NCI-H524 (cell line): ENCODE measurements at regions not wholly inside any gene's neighbourhood (a gene's known extent, or its start where the extent isn't known, plus 50 kb on each side); places are given as distances from the start of the nearest gene placed in this dataset.

Experiments used
- DNase-seq, 2 experiments: peaks; one replicate each; lab custom pipeline; 2025; lab: John Stamatoyannopoulos, UW

- no peak for DNase-seq
Observed at GRCh38 chr2:9156483-9156882, 50.1 kb upstream of the ASAP2 start.

GRCh38 chr2:9154061-9154460 lies 52.6 kb upstream of the ASAP2 start:
- no peak for DNase-seq

DNA sequence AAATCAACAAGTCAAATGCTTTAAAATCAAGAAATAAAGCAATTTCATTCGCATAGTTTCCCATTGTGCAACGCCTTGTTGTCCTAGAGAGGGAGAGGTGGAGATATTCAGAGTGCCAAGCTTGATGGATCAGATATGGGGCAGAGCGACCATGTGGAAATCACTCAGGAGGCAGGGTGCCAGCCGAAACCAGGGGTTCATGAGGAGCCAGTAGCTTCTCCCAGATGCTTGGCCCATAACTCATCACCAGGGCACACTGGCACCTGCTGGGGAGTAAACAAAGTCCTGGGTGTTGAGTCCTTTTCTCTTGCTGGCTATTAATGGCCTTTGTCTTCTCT lies 53.0 kb upstream of the ASAP2 start:
- DNase-seq: no peak

DNA sequence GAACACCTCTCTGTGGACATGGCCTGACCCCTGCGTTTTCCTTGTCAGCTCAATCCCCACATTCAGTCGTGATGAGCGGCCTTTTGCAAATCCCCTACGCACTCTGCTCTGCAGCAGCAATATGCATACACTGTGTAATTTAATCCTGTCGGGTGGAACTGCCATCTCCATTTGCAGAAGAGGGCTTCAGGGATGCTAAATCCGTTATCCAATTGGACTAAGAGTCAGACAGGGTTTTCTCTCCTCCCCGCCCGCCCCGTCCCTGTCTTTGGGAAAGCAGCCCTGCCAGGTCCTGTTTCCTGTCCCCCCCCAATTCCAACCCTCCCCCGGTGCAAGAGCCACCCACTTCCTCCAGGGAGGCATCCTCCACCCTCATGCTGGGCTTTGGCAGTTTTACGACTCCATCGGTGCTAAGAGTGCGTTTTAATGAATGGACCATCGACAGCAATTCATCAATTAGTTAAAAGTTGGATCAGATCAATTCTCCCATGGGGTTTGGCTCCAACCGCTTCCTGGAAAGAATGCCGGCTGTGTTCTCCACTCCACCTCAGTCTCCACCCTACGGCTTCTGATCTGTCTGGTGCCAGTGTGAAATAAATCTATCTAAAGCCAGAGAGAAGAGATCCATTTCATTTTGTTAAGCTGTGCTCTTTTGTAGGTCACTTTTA lies 53.5 kb upstream of the ASAP2 start:
- DNase-seq: peak; percentile 74 to 89

- DNase-seq: no peak
Observed at GRCh38 chr2:9150906-9151305, 55.7 kb upstream of the ASAP2 start.

DNA sequence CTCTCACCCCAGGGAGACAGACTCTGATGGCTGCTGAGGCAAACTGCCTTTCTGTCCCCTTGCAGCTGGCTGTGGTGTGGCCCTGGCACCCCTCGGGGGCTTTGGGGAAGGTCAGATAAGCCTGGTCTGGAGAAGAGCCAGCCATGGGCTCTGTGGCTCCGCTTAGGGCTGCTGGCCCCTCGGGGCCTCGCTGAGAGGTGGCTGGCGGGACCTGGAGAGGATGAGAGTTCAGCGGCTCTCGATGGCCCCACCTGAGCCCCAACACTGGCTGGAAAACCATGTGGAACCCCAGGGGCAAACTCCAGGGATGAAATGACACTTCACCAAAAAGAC lies 56.1 kb upstream of the ASAP2 start:
- no peak for DNase-seq

DNA sequence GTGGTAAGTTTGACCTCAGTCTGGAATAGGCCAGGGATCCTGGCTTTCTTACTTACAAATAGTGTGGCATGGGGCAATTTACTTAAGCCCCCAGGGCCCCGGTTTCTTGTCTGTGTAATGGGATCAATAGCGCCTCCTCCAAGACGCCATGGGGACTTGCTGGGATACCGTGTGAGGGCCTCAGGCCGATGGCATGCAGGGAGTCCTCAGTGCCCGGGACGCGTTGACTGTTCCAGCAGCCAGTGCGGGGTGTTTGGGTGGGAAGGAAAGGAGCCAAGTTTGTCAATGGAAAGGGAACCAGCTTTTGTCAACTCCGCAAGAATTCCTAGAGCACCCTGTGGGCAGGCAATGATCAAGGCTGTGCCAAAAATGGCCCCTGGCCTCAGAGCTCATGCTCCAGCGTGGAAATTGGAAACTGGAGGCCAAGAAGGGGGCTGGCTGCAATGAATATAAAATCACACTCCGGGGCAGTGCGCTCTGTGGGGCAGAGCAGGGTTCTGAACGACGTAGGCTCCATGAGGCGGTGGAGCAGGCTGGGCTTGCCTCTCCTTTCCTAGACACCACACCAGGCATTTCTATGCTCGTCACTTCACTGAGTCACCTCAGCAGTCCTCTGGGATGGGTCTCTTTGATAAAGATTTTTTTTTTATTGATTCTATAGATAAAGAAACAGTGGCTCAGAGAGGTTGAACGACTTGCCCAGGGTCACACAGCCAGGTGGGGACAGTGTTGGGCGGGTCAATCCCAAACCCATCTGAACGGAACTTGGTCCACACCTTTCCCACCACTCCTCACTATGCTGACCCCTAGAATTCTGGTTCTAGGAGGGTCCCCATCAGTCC lies 56.7 kb upstream of the ASAP2 start:
- DNase-seq: no peak

DNA sequence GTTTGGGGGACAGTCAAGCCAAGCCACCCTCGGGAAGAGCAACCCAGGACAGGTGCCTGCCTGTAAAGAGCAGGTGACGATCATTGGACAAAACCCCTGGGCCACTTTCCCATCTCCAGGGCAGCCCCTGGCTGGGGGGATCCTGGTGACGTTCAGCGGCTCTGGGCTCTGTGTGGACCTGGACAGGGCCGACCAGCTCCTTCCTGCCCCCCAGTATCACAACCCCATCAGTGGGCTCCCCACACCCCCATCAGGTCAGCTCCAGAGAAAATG lies 57.3 kb upstream of the ASAP2 start:
- DNase-seq: no peak

DNA sequence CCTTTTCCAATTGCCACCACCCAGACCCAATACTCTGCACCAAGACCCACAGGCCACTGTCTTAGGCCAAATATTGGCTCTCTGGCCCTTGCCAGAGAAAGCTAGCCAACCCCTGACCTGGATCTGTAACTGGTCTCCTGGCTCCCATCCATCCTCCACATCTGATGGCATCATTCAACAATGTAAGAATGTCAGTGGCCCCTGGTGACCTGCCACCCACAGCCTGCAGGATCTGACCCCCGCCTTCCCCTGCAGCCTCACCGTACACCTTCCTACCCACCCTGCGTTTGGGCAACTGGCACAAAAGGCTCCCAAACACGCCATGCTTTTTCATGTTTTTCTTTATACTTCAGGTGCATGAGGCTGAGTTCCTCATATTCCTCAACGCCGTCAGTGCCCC lies 60.0 kb upstream of the ASAP2 start:
- DNase-seq: no peak

- DNase-seq: no peak
Observed at GRCh38 chr2:9145752-9146430, 60.7 kb upstream of the ASAP2 start.

DNA sequence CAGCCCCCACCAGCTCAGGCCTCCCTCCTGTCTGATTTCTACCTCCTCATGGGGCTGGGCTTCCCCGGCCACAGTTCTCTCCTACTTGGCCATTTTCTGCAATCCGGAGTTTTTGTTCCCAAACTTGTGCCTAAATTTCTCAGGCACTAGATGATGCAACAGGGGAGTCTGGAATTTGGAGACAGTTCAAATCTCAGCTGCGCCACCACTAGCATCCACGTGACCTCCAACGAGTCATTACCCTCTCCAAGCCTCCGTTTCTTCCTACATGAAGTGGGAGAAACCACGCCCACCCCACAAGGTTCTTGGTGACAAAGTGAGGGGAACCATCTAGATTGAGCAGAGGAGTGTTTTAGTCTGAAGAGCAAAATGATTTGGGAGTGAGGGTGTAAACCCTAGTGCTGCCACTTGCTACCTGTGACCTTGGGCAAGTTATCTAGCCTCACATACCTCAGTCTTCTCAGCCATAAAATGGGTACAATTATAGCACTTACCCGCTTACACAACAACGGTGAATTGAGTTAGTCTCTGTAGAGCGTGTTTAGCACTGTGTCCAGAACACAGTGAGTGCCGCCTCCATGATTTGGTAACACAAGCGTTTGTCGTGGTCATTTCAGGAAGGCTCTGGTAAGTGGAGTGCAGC lies 61.4 kb upstream of the ASAP2 start:
- no peak for DNase-seq

DNA sequence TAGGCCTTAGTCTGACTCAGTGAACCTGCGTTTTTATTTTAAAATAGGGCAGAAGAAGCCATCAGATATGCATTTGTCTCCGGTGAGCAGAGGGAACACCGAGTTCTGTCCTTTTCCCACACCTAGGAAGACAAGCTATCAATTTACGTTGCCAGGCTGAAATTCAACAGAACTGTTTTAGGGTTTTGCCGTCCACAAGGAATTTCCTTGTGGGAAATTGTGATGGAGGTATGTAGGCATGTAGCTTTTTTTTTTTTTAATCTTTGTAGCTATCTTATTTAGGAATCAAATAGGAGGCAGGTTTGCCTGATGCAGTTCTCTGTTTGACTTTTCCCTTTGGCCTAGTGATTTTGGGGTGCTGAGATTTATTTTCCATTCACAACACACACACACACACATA lies 62.0 kb upstream of the ASAP2 start:
- DNase-seq: no peak

DNA sequence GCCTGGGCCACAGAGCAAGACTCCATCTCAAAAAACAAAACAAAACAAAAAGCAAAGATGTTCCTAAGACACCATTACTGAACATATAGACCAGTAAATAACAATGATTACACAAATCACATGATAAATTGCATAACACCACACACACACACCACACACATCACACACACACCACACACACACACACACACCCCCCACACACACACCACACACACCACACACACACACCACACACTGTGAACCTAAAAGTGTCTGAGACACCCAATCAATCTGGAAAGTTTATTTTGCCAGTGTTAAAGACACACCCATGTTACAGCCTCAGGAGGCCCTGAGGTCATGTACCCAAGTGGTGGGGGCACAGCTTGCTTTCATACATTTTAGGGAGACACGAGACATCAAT lies 62.6 kb upstream of the ASAP2 start:
- no peak for DNase-seq

DNA sequence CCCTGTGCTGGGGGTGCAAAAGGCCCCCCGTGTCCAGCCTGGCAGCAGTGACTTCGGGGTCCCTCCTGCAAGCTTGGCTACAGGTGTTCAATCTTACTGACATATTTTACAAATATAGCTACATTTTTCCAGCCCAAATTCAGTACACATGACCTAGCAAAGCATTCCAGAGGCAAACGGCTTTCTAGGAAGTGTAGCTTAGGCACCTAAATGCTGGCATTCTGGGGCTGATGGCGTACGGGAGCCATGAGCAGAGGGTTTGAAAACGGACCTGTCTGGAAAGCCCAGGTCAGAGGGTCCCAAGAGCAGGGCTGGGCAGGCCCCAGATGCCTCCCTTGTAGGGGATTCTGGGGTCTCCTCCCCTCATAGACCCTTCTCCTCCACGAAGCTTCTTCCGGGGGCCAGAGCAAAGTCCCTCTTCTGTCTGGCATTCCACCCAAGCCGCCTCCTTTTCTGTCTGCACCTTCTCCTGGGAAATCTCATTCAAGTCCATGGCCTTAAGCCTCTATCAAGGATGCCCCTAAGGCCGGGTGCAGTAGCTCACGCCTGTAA lies 63.3 kb upstream of the ASAP2 start:
- no peak for DNase-seq

GRCh38 chr2:9142551-9143263 lies 63.9 kb upstream of the ASAP2 start:
- peak; percentile 43 to 73 for DNase-seq

GRCh38 chr2:9141706-9142460 lies 64.7 kb upstream of the ASAP2 start:
- no peak for DNase-seq

GRCh38 chr2:9141091-9141667 lies 65.4 kb upstream of the ASAP2 start:
- DNase-seq: no peak

GRCh38 chr2:9140645-9141044 lies 66.0 kb upstream of the ASAP2 start:
- peak in 1 of 2 experiments; percentile 50 for DNase-seq

DNA sequence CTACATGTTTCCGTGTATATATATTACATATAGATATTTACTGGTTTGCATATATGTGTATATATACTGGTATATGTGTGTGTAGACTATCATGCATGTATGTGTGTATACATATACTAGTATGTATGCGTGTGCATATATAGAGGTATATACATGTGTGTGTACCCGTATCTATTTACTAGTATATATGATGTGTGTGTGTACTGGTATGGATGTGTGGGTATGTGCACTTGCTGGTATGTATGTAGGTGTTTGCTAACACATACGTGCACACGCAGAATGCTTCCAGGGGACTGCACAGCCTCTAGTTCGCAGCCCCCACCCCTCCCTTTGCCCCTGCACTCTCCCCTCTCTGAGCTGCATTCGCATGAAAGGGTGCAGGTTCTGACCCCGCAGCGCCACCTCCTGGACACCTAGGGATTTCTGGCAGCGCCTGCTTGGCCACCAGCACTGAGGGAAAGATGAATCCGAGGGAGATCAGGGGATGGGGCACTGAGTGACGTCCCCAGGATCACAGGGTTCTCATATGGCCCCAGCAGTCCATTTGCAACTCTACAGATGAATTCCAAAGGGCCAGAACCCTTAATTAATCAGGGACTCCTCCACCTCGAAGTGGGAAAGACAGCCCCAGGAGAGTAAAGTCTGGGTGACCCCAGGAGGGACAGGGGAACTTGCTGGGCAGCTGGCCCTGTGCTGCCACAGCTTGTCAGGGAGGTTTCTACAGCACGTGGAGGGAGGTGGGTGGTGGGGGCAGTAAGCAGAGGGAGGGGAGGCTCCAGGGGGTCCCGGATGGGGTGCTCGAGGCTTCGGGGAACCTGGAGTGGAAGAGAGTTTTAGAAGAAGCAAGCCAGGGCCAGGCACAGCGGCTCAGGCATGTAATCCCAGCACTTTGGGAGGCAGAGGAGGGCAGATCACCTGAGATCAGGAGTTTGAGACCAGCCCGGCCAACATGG lies 66.8 kb upstream of the ASAP2 start:
- peak; percentile 26 to 74 for DNase-seq
